Head of caudate nucleus (tissue), 42 donors: ENCODE measurements at regions not wholly inside any gene's neighbourhood (a gene's known extent, or its start where the extent isn't known, plus 50 kb on each side); places are given as distances from the start of the nearest gene placed in this dataset.

Experiments
- DNase-seq, 42 donors: peaks; one replicate each; pipeline versions ENCODE4 v3.0.0 to v3.0.0-alpha.2; 2020 to 2021; ENCODE audit warnings: mixed read lengths in 7 of 42
- intact Hi-C: fragments of 100-400 bp; cut with DNase I; formaldehyde crosslinking; loops from one replicate; pipeline ENCODE4 v1.15.0; 2022

- intact Hi-C loops = no loop called here
- DNase-seq = no peak
Observed at GRCh38 chr2:20567159-20567925, 83.6 kb downstream of the HS1BP3 start.
